ENCODE measurements at regions not wholly inside any gene's neighbourhood (a gene's known extent, or its start where the extent isn't known, plus 50 kb on each side); places are given as distances from the start of the nearest gene placed in this dataset.

GRCh38 chr1:222000131-222000530 is 258.2 kb upstream of the DUSP10 start:
- H4K5ac ChIP-seq (ENCODE audit: insufficient read length, low read depth, low read length) = no peak overlapping the region
- no peak overlapping the region for H2BK120ac ChIP-seq (ENCODE audit: low read depth, low read length, poor library complexity, severe bottlenecking)
- H3K4me2 ChIP-seq (ENCODE audit: insufficient read depth, insufficient read length, low read length) = no peak overlapping the region
- DNase-seq = no peak
- no peaks in the 10 kb centered on the region for H3K4me1 ChIP-seq (ENCODE audit: insufficient read depth, low read length)
- Mint-ChIP-seq H3K9me3 (no peaks in the 10 kb centered on the region; a peak in 1 of 5 replicates), H3K4me1 (peaks cover 5% of the 10 kb centered on the region in 2 experiments), H3K36me3 (ENCODE audit: insufficient read depth in 1 of 3, low read depth in 3 of 3) (no peaks in the 10 kb centered on the region; a peak in 1 of 7 replicates), H3K4me3 (no peak overlapping the region), H3K27ac (no peak overlapping the region), H3K27me3 (ENCODE audit: low read depth) (no peaks in the 10 kb centered on the region)
- no peak overlapping the region for H3K9ac ChIP-seq (ENCODE audit: extremely low read depth, insufficient read length, low read length)
- H3K79me1 ChIP-seq (ENCODE audit: insufficient read depth, low read depth, low read length, poor library complexity, severe bottlenecking) = no peaks in the 10 kb centered on the region
- H2BK5ac ChIP-seq (ENCODE audit: insufficient read length, low read length) = no peak overlapping the region
- TF ChIP-seq CTCF (conservative IDR thresholded peaks at IDR 0.05) = no peak
- H3K79me2 ChIP-seq (ENCODE audit: insufficient read depth, low read length) = no peaks in the 10 kb centered on the region
- no peak overlapping the region for H2BK12ac ChIP-seq (ENCODE audit: insufficient read length, low read depth, low read length)
- H3K23ac ChIP-seq (ENCODE audit: insufficient read length, low read depth, low read length) = no peak overlapping the region
- no peak overlapping the region for H3T11ph ChIP-seq (ENCODE audit: low read length)
- no peak overlapping the region for H4K91ac ChIP-seq (ENCODE audit: insufficient read length, low read depth, low read length)
- H3K27me3 ChIP-seq (ENCODE audit: insufficient read depth, low read length) = no peaks in the 10 kb centered on the region
- no peaks in the 10 kb centered on the region for H3K23me2 ChIP-seq (ENCODE audit: insufficient read length, low read depth, low read length, poor library complexity, severe bottlenecking)
- no peak overlapping the region for H2AFZ ChIP-seq (ENCODE audit: low read length)
- H3K4ac ChIP-seq (ENCODE audit: low read depth, low read length) = no peak overlapping the region
- no peak overlapping the region for H2BK15ac ChIP-seq (ENCODE audit: low read depth, low read length)
- no CpG with 5 or more reads among the region's 3 CpGs for WGBS (ENCODE audit: extremely low coverage, insufficient read length, low lambda C conversion rate)
- no peaks in the 10 kb centered on the region for H3K9me3 ChIP-seq (ENCODE audit: control insufficient read depth, low read depth, low read length)
- H2BK20ac ChIP-seq (ENCODE audit: low read depth, low read length, poor library complexity, severe bottlenecking) = no peak overlapping the region
- no peaks in the 10 kb centered on the region for H4K20me1 ChIP-seq (ENCODE audit: control insufficient read depth, insufficient read depth, insufficient read length)
- H3K18ac ChIP-seq (ENCODE audit: insufficient read length, low read depth, low read length) = no peak overlapping the region
- H3K27ac ChIP-seq (ENCODE audit: insufficient read length, low read depth, low read length) = no peak overlapping the region
- no peak overlapping the region for H2AK5ac ChIP-seq (ENCODE audit: insufficient read length, low read length)
- H4K8ac ChIP-seq (replicated peaks; ENCODE audit: insufficient read length, low read depth, low read length) = no peak overlapping the region
- H3K14ac ChIP-seq (ENCODE audit: insufficient read depth, low read length) = no peak overlapping the region
- no peak overlapping the region for H3K56ac ChIP-seq (ENCODE audit: insufficient read length, low read depth, low read length)
